BLaER1 treated with 17β-estradiol and CSF1 and Interleukin-3, amounts not matched to agents 10 nM and 100 nM (cell line): ENCODE measurements at regions not wholly inside any gene's neighbourhood (a gene's known extent, or its start where the extent isn't known, plus 50 kb on each side); places are given as distances from the start of the nearest gene placed in this dataset.
A peak's percentile ranks its signal among the peaks of the same experiment; 100 is the strongest.

ENCODE experiments used
- H3K27ac ChIP-seq, 11 experiments: shearing (Covaris generic); formaldehyde crosslinking; 2 replicates each; pipeline ENCODE4 v1.8.1; 2022
- H3K27me3 ChIP-seq, 11 experiments: shearing (Covaris generic); formaldehyde crosslinking; 2 replicates each; pipeline ENCODE4 v1.8.1; 2022
- H3K36me3 ChIP-seq, 11 experiments: shearing (Covaris generic); formaldehyde crosslinking; 2 replicates each; pipeline ENCODE4 v1.8.1; 2022
- H3K4me1 ChIP-seq, 10 experiments: shearing (Covaris generic); formaldehyde crosslinking; 2 replicates each; pipeline ENCODE4 v1.8.1; 2022
- H3K4me2 ChIP-seq, 11 experiments: shearing (Covaris generic); formaldehyde crosslinking; 2 replicates each; pipeline ENCODE4 v1.8.1; 2022
- H3K4me3 ChIP-seq, 10 experiments: shearing (Covaris generic); formaldehyde crosslinking; 2 replicates each; pipeline ENCODE4 v1.8.1; 2022
- H3K9ac ChIP-seq, 11 experiments: shearing (Covaris generic); formaldehyde crosslinking; 2 replicates each; pipeline ENCODE4 v1.8.1; 2022
- H3K9me3 ChIP-seq, 11 experiments: shearing (Covaris generic); formaldehyde crosslinking; replicated peaks in 1 of 11; 2 replicates each; pipeline ENCODE4 v1.8.1; 2022
- H4K20me1 ChIP-seq, 11 experiments: shearing (Covaris generic); formaldehyde crosslinking; 2 replicates each; pipeline ENCODE4 v1.8.1; 2022
- Cebpa-rat ChIP-seq, 11 experiments: shearing (Covaris generic); IDR thresholded peaks; 2 replicates each; pipeline ENCODE4 v1.8.1; 2022

- no peak for TF ChIP-seq Cebpa-rat (IDR thresholded peaks at IDR 0.05)
- H3K4me2 ChIP-seq: no peak overlapping the region
- no peak overlapping the region for H3K9ac ChIP-seq
- no peaks in the 10 kb centered on the region for H3K4me1 ChIP-seq
- H3K27me3 ChIP-seq: no peaks in the 10 kb centered on the region
- no peaks in the 10 kb centered on the region for H3K36me3 ChIP-seq
- no peak overlapping the region for H3K4me3 ChIP-seq
- no peak overlapping the region for H3K27ac ChIP-seq
- no peaks in the 10 kb centered on the region for H4K20me1 ChIP-seq
- no peaks in the 10 kb centered on the region for H3K9me3 ChIP-seq
These were observed 510.8 kb upstream of the MCTP2 start for GRCh38 chr15:93720607-93721006.

- Histone ChIP-seq H3K4me3 (no peak overlapping the region), H4K20me1 (no peaks in the 10 kb centered on the region), H3K9ac (no peak overlapping the region), H3K4me1 (no peaks in the 10 kb centered on the region), H3K27ac (no peak overlapping the region), H3K36me3 (no peaks in the 10 kb centered on the region), H3K27me3 (no peaks in the 10 kb centered on the region), H3K4me2 (no peak overlapping the region), H3K9me3 (no peaks in the 10 kb centered on the region)
- no peak for TF ChIP-seq Cebpa-rat (IDR thresholded peaks at IDR 0.05)
These were observed 511.4 kb upstream of the MCTP2 start for GRCh38 chr15:93719921-93720351.

GRCh38 chr15:93716615-93717231 is 514.6 kb upstream of the MCTP2 start:
- H3K9me3 ChIP-seq: no peaks in the 10 kb centered on the region
- TF ChIP-seq Cebpa-rat (IDR thresholded peaks at IDR 0.05): no peak
- H3K4me2 ChIP-seq: no peak overlapping the region
- H3K4me3 ChIP-seq: no peak overlapping the region
- no peaks in the 10 kb centered on the region for H3K27me3 ChIP-seq
- no peak overlapping the region for H3K9ac ChIP-seq
- no peaks in the 10 kb centered on the region for H3K36me3 ChIP-seq
- H3K4me1 ChIP-seq: no peaks in the 10 kb centered on the region
- no peak overlapping the region for H3K27ac ChIP-seq
- H4K20me1 ChIP-seq: no peaks in the 10 kb centered on the region

GRCh38 chr15:93709708-93710107 is 521.7 kb upstream of the MCTP2 start:
- no peaks in the 10 kb centered on the region for H4K20me1 ChIP-seq
- no peak overlapping the region for H3K4me2 ChIP-seq
- no peak overlapping the region for H3K4me3 ChIP-seq
- no peaks in the 10 kb centered on the region for H3K4me1 ChIP-seq
- H3K9ac ChIP-seq: no peak overlapping the region
- H3K9me3 ChIP-seq: no peaks in the 10 kb centered on the region
- TF ChIP-seq Cebpa-rat (IDR thresholded peaks at IDR 0.05): 0 out of 22 replicates have a peak, but pooled peaks of 1 of the 11 experiments have one; percentile 9
- no peaks in the 10 kb centered on the region for H3K36me3 ChIP-seq
- no peaks in the 10 kb centered on the region for H3K27me3 ChIP-seq
- no peak overlapping the region for H3K27ac ChIP-seq

- H3K9me3 ChIP-seq: no peaks in the 10 kb centered on the region
- H3K4me1 ChIP-seq: no peaks in the 10 kb centered on the region
- no peak overlapping the region for H3K27ac ChIP-seq
- H3K9ac ChIP-seq: no peak overlapping the region
- TF ChIP-seq Cebpa-rat (IDR thresholded peaks at IDR 0.05): no peak
- no peak overlapping the region for H3K4me2 ChIP-seq
- H3K36me3 ChIP-seq: no peaks in the 10 kb centered on the region
- H3K4me3 ChIP-seq: no peak overlapping the region
- no peaks in the 10 kb centered on the region for H4K20me1 ChIP-seq
- no peaks in the 10 kb centered on the region for H3K27me3 ChIP-seq
These were observed 522.5 kb upstream of the MCTP2 start for GRCh38 chr15:93708724-93709445.

DNA sequence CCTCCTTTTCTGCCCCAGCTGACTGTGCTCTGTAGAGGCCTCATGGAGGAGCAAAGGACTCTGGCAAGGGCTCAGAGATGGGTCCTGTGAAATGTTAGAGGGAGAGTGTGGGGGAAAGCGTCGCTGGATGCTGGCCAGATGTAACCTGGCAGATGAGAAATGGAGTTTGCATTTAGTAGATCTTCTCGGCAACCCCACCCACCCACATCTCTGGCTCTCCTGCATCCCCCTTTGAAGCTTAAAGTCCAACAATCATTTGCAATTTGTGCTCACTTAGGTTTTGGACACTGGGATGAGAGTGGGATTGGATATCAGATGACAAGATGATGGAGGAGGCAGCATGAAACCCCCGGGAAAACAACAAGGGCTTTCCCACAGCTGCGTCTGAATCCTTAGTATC is 523.6 kb upstream of the MCTP2 start:
- Histone ChIP-seq H3K36me3 (no peaks in the 10 kb centered on the region), H3K4me2 (no peak overlapping the region), H3K9ac (no peak overlapping the region), H3K4me1 (no peaks in the 10 kb centered on the region), H3K27ac (no peak overlapping the region), H3K27me3 (no peaks in the 10 kb centered on the region), H3K4me3 (no peak overlapping the region), H3K9me3 (no peaks in the 10 kb centered on the region), H4K20me1 (no peaks in the 10 kb centered on the region)
- no peak for TF ChIP-seq Cebpa-rat (IDR thresholded peaks at IDR 0.05)

DNA sequence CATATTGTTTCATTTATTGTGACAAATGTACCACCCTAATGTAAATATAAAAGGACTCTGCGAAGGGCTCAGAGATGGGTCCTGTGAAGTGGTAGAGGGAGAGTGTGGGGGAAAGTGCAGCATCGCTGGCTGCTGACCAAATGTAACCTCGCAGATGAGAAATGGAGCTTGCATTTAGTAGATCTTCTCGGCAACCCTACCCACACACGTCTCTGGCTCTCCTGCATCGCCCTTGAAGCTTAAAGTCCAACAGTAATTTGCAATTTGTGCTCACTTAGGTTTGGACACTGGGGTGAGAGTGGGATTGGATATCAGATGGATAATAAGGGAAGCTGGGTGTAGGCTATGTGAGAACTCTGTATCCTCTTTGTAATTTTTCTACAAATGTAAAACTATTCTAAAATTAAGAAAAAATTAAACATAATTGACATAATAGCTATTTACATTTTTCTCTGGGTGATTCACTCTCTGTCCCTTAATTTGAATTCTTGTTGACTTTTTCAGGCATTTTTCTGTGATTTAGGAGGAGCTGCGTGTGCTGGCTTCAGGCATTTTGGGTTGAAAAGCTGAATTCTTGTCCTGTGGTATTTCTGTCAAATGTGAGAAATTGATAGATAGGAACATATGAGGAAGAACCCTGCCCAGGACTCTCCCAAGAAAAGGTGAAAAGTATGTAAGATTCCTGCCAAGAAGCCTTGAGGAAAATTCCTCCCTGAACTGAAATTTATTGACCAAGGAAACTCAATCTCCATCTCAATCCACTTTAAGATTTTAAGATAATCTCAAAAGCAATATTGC is 524.7 kb upstream of the MCTP2 start:
- Histone ChIP-seq H3K27me3 (no peaks in the 10 kb centered on the region), H3K9me3 (no peaks in the 10 kb centered on the region), H4K20me1 (no peaks in the 10 kb centered on the region), H3K4me3 (no peak overlapping the region), H3K4me1 (no peaks in the 10 kb centered on the region), H3K27ac (no peak overlapping the region), H3K4me2 (no peak overlapping the region), H3K36me3 (no peaks in the 10 kb centered on the region), H3K9ac (no peak overlapping the region)
- no peak for TF ChIP-seq Cebpa-rat (IDR thresholded peaks at IDR 0.05)

DNA sequence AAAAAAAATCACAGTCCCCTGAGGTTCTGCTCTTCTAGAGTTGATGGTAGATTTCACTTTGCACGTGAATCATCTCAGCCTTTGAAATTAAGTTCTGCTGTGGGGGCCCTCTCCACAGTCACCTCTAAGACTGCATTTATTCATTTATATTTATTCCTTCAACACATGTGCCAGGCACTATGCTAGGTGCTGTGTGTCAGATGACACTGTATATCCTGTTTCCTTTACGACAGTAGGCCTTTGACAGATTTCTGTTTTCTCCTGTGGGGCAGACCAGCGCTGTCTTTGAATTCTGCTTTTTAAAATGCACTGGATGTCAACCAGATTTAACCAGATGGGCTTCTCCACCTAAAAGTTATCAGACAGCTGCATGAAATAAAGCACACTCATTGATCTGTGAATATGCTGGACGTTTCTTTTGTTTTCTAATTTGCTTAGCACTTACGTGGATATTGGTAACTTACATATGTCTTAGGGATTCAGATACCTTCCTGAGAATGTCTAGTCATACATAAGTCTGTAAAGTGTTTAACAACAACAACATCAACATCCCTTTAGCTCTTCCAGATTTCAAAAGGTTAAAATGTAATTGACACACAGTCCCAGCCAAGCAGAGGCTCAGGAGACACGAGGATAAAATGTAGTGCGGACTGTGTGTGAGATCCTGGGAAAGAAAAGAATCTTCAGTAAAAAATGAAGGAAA is 525.5 kb upstream of the MCTP2 start:
- H3K9ac ChIP-seq: no peak overlapping the region
- no peak for TF ChIP-seq Cebpa-rat (IDR thresholded peaks at IDR 0.05)
- H3K27me3 ChIP-seq: no peaks in the 10 kb centered on the region
- H3K4me2 ChIP-seq: no peak overlapping the region
- H4K20me1 ChIP-seq: no peaks in the 10 kb centered on the region
- H3K9me3 ChIP-seq: no peaks in the 10 kb centered on the region
- no peak overlapping the region for H3K27ac ChIP-seq
- H3K36me3 ChIP-seq: no peaks in the 10 kb centered on the region
- no peaks in the 10 kb centered on the region for H3K4me1 ChIP-seq
- no peak overlapping the region for H3K4me3 ChIP-seq

DNA sequence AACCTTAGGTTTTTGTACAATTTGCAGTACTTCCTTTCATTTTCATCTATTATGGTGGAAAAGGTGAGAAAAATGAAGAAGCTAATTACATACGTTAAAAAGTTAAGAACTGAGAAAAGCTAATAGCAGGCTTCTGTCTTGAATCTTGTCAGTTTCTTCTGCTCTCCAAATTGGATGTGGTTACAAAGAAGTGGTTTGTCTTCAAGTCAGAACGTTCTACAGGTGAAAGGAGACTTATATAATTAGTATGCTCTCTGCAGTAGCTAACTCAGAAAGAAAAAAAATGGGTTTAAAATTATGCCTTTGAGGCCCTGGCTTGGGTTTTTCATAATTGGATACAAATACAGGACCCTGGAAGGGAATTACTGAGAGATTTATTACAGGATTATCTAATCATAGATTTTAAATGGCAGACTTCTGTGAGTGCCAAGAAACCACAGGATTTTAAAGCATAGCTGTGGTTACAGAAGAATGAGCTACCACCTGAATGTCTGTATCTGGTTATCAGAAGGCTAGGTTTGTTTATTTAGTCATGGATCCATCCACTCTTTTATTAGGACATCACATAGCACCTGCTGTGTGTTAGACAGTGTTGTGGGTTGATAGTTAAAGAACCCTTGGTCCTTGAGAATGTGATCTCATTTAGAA is 528.1 kb upstream of the MCTP2 start:
- Histone ChIP-seq H3K9ac (no peak overlapping the region), H3K27ac (no peak overlapping the region), H3K4me2 (no peak overlapping the region), H3K27me3 (no peaks in the 10 kb centered on the region), H3K4me3 (no peak overlapping the region), H3K4me1 (no peaks in the 10 kb centered on the region), H3K36me3 (no peaks in the 10 kb centered on the region), H4K20me1 (no peaks in the 10 kb centered on the region), H3K9me3 (peaks cover 0 to 8% (median under 1%) of the 10 kb centered on the region in 11 experiments; a peak in 8 of 22 replicates)
- TF ChIP-seq Cebpa-rat (IDR thresholded peaks at IDR 0.05): no peak
